Stomach (tissue), 8 donors: ENCODE measurements at regions not wholly inside any gene's neighbourhood (a gene's known extent, or its start where the extent isn't known, plus 50 kb on each side); places are given as distances from the start of the nearest gene placed in this dataset.

Source experiments
- DNase-seq, 2 donors: peaks; one replicate each; pipeline versions ENCODE4 v3.0.0 to v3.0.0-alpha.2; 2013 to 2019
- H3K27ac ChIP-seq, 5 donors: fragments of 200-600 bp in 4 of 5; sonication (generic) in 4 of 5; one replicate each; pipeline ENCODE4 v1.5.1; 2013 to 2019; ENCODE audit warnings: mild to moderate bottlenecking in 1 of 5, moderate library complexity in 1 of 5
- H3K27me3 ChIP-seq, 3 donors: fragments of 200-600 bp; sonication (generic); one replicate each; pipeline ENCODE4 v1.5.1; 2017 to 2019; ENCODE audit warnings: mixed run types in 1 of 3
- H3K36me3 ChIP-seq, 4 donors: fragments of 200-600 bp; sonication (generic); 1 replicate in 3 of 4; 2 replicates in 1 of 4; pipeline ENCODE4 v1.5.1; 2016 to 2019
- H3K4me1 ChIP-seq, 4 donors: fragments of 200-600 bp; sonication (generic); one replicate each; pipeline ENCODE4 v1.5.1; 2016 to 2019
- H3K4me3 ChIP-seq, 4 donors: fragments of 200-600 bp; sonication (generic) in 3 of 4; one replicate each; pipeline ENCODE4 v1.5.1; 2016 to 2019; ENCODE audit warnings: mild to moderate bottlenecking in 1 of 4
- H3K9me3 ChIP-seq, 4 donors: fragments of 200-600 bp; sonication (generic); one replicate each; pipeline ENCODE4 v1.5.1; 2016 to 2019
- CTCF ChIP-seq, 7 experiments: fragments of 450-650 bp in 4 of 7; fragments of 200-600 bp in 3 of 7; sonication (generic) in 3 of 7; IDR thresholded peaks; one replicate each; pipeline ENCODE4 v1.5.1; 2016 to 2019; ENCODE audit warnings: antibody characterized with exemption in 7 of 7, control low read depth in 2 of 7, mild to moderate bottlenecking in 1 of 7
- EP300 ChIP-seq: sonication (generic); formaldehyde crosslinking; IDR thresholded peaks from one replicate; pipeline ENCODE4 v1.6.1; 2017; ENCODE audit warnings: antibody characterized with exemption
- POLR2A ChIP-seq, 4 donors: fragments of 450-650 bp; IDR thresholded peaks; one replicate each; pipeline ENCODE4 v1.6.1; 2016; ENCODE audit warnings: antibody characterized with exemption in 4 of 4, control low read depth in 2 of 4, mild to moderate bottlenecking in 1 of 4, moderate library complexity in 1 of 4
- POLR2AphosphoS5 ChIP-seq, 3 donors: sonication (generic); formaldehyde crosslinking; IDR thresholded peaks; one replicate each; pipeline ENCODE4 v1.6.1; 2016; ENCODE audit warnings: antibody characterized with exemption in 3 of 3
- WGBS, 5 donors: extraction: QIAGEN DNeasy Blood & Tissue Kit in 3 of 5; methylation state at CpG; one replicate each; pipeline versions ENCODE4 v1.1.5 to v1.1.7; 2013 to 2018; 5-methylcytosine and 5-hydroxymethylcytosine counted together
- intact Hi-C: fragments of 100-400 bp; cut with DNase I; formaldehyde crosslinking; loops from one replicate; pipeline ENCODE4 v1.15.1; 2023; ENCODE audit warnings: low total_unique reads
- donor health status: healthy with polysubstance abuse.
- donor health status: Bipolar disorder and iron deficiency.
- donor health status: healthy.

DNA sequence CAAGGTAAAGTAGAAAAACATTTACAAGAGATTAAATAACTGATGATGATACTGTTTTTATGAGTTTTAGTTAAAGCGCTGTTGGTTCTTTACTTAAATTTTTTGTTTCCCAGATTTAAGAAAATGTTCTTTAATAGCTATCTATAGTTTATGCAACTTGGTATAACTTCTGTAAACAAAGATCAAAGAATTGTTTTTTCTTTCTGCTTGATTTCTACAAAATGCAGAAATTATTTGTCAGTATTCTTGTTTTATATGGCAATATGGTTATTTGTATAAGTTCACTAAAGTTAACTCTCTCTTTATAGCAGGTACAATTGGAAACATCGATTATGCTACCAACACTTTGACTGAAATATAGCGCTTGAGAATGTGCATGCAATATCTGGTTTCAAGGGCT, 2465.1 kb upstream of the PCDH20 start:
- DNase-seq: no peak
- H3K27ac ChIP-seq: no peak overlapping the region
- no peaks in the 10 kb centered on the region for H3K4me1 ChIP-seq
- TF ChIP-seq EP300: no peak
- no peak for TF ChIP-seq POLR2AphosphoS5 (IDR thresholded peaks at IDR 0.05)
- no peak for TF ChIP-seq POLR2A (IDR thresholded peaks at IDR 0.05)
- no peak for TF ChIP-seq CTCF (IDR thresholded peaks at IDR 0.05)
- H3K36me3 ChIP-seq: no peaks in the 10 kb centered on the region
- WGBS, 5 donors: 63 to 83% (median 64%) methylated on average over 3 of the region's 3 CpGs
- H3K9me3 ChIP-seq: no peaks in the 10 kb centered on the region
- no peak overlapping the region for H3K4me3 ChIP-seq
- intact Hi-C loops: no loop called here
- no peaks in the 10 kb centered on the region for H3K27me3 ChIP-seq

DNA sequence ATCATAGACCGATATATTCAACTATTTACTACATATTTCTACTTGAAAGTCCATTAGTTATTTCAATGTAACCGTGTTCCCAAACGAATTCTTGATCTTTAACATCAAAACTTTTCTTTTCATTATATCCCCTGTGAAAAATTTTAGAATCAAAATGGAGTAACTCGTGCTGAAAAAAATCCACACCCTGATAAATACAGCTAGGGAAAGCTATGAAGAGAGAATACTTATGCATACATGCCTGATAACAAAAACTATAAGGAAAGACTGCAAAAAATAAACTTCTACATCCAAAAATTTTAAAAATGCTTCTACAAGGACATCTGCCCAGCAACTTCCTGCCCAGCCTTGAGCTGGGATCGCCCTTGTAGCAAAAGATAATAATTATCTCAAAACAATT, 2458.3 kb upstream of the PCDH20 start:
- no peaks in the 10 kb centered on the region for H3K4me1 ChIP-seq
- no peaks in the 10 kb centered on the region for H3K36me3 ChIP-seq
- intact Hi-C loops: no loop called here
- no peak overlapping the region for H3K4me3 ChIP-seq
- no peak for TF ChIP-seq POLR2AphosphoS5 (IDR thresholded peaks at IDR 0.05)
- no peak for TF ChIP-seq CTCF (IDR thresholded peaks at IDR 0.05)
- no peak for TF ChIP-seq POLR2A (IDR thresholded peaks at IDR 0.05)
- no peak for TF ChIP-seq EP300
- no peak overlapping the region for H3K27ac ChIP-seq
- H3K9me3 ChIP-seq: peaks cover 0 to 3% (median 0%) of the 10 kb centered on the region in 4 donors
- 73 to 82% (median 79%) methylated on average over 5 of the region's 5 CpGs for WGBS, 5 donors
- DNase-seq: no peak
- no peaks in the 10 kb centered on the region for H3K27me3 ChIP-seq

DNA sequence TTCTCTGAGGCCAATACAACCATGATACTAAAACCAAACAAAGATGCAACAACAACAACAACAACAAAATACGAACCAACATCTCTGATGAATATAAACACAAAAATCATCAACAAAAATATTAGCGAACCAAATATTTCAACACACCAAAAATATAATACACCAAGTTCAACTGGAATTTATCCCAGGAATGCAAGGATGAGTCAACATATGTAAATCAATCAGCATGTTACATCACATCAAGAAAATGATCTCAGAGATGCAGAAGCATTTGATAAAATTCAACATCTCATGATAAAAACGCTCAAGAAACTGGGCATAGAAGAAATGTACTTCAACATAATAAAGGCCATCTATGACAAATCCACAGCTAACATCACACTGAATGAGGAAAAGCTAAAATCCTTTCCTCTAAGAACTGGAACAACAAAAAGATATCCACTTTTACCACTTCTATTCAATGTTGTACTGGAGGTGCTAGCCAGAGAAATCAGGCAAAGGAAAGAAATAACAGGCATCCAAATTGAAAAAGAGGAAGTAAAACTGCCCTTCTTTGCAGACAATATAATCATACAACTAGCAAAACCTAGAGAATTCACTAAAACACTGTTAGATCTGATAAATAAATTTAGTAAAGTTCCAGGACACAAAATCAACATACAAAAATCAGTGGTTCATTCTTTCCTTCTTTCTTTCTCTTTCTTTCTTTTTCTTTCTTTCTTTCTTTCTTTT, 2448.7 kb upstream of the PCDH20 start:
- H3K36me3 ChIP-seq: no peaks in the 10 kb centered on the region
- H3K4me3 ChIP-seq: no peak overlapping the region
- intact Hi-C loops: no loop called here
- peaks cover 0 to 11% (median 0%) of the 10 kb centered on the region in 4 donors for H3K9me3 ChIP-seq
- 81 to 91% (median 82%) methylated on average over 3 of the region's 3 CpGs for WGBS, 5 donors
- DNase-seq: no peak
- H3K4me1 ChIP-seq: no peaks in the 10 kb centered on the region
- no peaks in the 10 kb centered on the region for H3K27me3 ChIP-seq
- H3K27ac ChIP-seq: no peak overlapping the region
- TF ChIP-seq POLR2AphosphoS5 (IDR thresholded peaks at IDR 0.05) (no peak), POLR2A (IDR thresholded peaks at IDR 0.05) (no peak), CTCF (IDR thresholded peaks at IDR 0.05) (no peak), EP300 (no peak)

DNA sequence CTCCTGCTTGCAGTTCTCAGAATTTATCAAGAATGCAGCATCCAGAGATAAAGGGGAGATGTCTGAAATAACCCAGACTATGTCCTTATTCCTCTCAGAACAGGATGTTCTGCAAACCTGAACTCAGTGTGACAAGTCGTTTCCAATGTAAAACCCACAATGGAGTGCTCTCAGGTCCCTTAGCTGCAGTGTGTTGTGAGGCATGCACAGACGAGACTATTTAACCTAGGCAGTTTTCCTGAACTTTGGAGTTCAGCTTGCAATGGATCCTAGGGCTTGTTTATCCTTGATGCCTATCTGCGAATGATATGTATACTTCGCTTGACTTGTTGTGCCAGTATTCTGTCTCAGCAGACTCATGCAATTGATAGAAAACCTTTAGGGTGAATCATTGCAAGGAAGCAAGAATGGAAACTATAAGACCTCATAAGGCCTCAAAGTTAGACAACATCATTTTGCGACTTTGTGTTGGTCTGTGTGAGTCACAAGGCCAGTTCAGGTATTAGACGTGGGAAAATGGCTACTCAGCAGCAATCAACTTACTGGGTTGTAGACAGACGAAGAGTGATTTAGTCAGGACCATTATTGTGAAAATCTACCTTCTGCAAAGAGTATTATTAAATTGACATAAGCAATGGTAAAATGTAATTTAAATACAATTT, 2439.9 kb upstream of the PCDH20 start:
- intact Hi-C loops: no loop called here
- H3K27ac ChIP-seq: no peak overlapping the region
- H3K4me1 ChIP-seq: no peaks in the 10 kb centered on the region
- peaks cover 0 to 4% (median 0%) of the 10 kb centered on the region in 4 donors for H3K9me3 ChIP-seq
- no peaks in the 10 kb centered on the region for H3K27me3 ChIP-seq
- no peak for TF ChIP-seq POLR2AphosphoS5 (IDR thresholded peaks at IDR 0.05)
- TF ChIP-seq POLR2A (IDR thresholded peaks at IDR 0.05): no peak
- no peak for TF ChIP-seq CTCF (IDR thresholded peaks at IDR 0.05)
- no peak for TF ChIP-seq EP300
- WGBS, 5 donors: 65 to 73% (median 69%) methylated on average over 7 of the region's 7 CpGs
- H3K36me3 ChIP-seq: no peaks in the 10 kb centered on the region
- no peak for DNase-seq
- no peak overlapping the region for H3K4me3 ChIP-seq
